NCI-H1694 (cell line): ENCODE measurements at regions not wholly inside any gene's neighbourhood (a gene's known extent, or its start where the extent isn't known, plus 50 kb on each side); places are given as distances from the start of the nearest gene placed in this dataset.
"Not testable (repeated sequence)": the region's sequence is repeated elsewhere in the genome, so short reads cannot be mapped to it uniquely, and the experiment has no call there.

Experiments
- DNase-seq: peaks from one replicate; lab custom pipeline; 2025; lab: John Stamatoyannopoulos, UW

DNA sequence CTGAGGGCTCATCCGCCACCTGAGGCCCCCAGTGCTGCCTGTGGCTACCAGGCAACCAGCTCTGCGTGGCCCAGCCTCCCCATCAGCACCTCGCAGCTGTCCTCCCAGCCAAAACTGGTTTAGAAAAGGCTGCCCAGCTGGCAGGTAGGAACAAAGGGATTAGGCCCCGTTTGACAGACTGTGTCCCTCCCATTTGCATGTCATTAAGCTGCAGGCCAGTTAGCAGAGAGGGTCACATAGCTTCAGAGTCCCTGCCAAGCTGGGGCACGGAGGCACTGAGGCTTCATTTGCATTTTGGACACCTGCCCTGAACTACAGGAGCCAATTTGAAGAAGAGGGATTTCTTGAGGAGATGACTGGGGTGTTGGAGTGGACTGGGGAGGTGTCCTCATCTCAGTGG is 177.9 kb downstream of the TLE3 start:
- DNase-seq = no peak

DNA sequence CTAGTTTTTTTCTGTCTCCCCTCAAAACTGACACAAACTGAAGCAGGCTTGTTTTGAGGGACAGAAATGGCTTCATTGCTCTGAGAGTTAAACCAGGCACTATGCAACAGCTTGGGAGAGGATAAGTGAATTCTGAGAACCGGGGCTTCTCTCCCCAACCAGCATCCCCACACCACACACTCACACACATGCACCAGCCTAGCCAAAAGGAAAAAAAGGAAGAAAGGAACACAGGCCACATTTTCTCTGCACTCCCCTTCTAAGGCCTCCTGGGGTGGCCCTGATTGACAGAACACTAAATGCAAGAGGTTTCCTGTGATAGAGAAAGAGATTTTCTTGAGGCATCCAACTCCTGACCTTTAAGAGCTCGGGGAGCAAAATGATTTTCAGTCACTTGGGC is 177.5 kb downstream of the TLE3 start:
- no peak for DNase-seq

DNA sequence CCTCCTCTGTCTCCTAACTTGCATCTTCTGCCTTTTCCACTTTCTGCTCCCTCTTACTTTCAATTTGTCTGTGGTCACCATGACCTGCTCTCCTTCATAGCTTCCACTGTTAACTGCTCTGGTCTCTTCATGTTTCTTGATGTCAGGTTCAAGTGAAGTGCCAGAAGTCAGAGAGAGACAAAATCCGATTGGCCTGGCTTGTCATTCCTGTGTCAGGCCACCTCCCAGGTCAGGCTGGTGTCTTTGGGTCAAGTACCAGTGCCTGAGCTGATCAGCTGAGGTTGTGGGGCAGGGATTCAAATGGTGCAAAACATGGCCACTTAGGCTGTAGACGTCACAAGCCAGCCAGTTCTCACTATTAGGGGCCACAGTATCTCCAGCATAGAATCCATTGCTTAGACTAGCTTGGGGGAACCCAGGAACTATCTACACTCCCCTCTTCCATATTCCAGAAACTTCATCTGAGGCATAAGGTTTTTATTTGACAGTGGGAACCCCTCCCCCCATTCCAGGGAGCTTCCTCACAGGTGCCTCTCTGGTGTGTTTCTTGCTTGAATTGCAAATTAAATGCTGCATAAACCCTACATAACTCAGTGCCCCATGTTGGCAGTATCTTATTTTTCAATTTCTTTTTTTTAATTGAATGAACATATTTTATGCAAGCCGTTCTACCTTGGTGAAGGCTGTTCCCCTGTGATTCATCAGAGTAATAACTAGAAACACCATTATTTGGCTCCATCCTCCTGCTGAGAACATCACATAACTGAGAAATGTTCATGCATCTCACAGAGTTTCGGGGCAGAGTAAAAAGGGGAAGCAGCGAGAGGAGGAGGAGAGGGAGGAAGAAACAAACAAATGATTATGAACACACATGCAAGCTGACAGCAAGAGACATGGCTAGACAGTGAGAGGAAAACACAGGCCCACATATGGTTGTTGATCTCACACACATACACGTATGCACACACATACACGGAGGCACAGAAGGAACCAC is 175.8 kb downstream of the TLE3 start:
- no peak for DNase-seq

DNA sequence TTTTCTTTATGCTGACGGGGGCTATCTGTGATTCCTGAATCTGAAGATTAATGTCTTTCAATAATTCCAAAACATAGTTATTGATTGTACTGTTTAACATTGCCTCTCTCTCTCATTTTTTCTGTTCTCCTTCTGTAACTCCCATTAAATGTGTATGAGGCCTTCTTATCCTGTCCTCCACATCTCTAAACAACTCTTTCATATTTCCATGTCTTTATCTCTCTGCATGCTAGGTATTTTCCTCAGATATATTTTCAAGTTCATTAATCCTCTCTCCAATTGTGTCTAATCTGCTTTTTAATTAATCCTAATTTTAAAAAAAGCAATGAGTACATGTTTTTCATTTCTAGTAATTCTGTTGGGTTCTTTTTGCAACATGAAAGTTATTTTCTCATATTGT is 173.2 kb downstream of the TLE3 start:
- DNase-seq = no peak

DNA sequence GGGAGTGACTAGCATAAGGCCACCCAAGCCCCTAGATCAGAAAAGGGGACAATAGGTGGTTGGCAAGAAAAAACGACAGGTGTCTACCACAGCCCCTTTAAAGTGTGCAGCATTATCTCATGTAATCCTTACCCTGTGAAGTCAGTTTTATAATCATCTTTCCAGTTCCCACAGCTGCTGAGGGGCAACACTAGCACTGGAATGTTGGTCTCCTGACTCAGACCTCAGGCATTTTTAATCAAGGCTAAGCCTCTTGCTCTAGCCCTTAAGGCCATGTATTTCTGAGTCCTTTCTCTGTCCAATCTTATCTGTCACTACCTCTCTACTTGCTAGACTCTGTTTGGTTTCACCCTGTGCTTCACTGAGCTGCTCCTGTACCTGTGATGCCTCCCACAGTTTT is 171.7 kb downstream of the TLE3 start:
- DNase-seq = no peak

DNA sequence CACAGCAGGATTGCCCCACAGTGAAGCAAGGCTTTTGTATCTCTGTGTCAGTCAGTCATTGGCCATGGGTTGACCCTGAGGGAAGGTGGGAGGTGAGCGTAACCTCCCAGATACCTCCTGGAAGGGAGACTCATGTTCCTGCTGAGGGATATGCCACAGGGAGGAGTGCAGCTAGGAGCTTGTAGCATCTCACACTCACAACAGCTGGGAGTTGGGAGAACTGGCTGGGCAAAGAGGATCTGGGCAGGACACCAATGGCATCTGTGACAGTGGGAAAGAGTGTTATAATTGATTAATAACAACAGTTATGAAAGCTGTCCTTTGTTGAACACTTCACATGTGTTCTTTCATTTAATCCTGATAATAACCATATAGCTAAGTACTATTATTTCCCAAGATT is 171.0 kb downstream of the TLE3 start:
- DNase-seq = no peak

DNA sequence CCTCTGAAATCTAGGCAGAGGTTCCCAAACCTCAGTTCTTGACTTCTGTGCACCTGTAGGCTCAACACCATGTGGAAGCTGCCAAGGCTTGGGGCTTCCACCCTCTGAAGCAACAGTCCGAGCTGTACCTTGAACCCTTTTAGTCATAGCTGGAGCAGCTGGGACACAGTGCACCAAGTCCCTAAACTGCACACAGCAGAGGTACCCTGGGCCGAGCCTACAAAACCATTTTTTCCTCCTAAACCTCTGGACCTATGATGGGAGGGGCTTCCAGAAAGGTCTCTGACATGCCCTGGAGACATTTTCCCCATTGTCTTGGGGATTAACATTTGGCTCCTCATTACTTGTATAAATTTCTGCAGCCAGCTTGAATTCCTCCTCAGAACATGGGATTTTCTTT is 168.8 kb downstream of the TLE3 start:
- not testable (repeated sequence) for DNase-seq

DNA sequence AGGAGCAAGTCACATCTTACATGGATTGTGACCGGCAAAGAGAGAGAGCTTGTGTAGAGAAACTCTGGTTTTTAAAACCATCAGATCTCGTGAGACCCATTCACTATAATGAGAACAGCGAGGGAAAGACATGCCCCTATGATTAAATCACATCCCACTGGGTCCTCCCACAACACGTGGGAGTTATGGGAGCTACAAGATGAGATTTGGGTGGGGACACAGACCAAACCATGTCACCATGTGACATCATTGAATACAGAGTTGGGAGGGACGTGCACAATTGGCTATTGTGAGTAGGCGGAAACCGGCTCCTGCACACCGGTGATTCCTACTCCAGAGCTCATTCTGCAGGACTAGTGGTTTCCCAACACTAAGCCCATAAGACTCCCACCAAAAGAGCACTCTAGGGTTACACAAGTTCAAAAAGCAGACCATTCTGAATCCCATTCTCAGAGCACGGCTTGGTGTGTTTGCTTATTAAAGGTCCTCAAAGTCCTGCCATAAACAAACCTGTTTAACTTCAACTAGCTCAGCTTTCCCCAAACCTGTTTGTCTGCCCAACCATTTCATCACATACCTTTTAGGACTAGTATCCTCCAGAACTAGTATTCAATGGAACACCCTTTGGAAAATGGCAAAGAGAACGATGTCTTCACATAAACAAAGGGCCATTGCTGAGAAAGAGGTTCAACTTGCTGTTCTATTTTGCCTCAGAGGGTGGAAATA is 167.6 kb downstream of the TLE3 start:
- no peak for DNase-seq

DNA sequence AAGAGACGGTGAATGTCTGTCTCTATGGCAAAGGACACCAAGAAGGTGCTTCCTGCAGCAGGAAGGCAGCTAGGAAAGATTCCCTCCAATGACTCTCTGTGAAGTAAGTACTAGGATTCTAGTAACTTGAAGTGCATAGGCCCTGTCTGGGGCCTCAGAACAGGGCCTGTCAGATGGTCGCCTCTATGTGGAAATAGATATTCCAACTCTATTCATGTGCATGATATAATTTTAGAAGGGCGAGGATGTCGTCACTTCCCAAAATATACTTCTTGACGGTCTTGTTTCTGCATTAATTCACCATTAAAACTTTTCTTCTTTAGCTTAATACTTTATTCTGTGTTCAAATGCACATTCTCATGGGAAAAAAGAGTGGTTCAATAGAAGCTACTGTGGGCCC is 167.0 kb downstream of the TLE3 start:
- DNase-seq = no peak

DNA sequence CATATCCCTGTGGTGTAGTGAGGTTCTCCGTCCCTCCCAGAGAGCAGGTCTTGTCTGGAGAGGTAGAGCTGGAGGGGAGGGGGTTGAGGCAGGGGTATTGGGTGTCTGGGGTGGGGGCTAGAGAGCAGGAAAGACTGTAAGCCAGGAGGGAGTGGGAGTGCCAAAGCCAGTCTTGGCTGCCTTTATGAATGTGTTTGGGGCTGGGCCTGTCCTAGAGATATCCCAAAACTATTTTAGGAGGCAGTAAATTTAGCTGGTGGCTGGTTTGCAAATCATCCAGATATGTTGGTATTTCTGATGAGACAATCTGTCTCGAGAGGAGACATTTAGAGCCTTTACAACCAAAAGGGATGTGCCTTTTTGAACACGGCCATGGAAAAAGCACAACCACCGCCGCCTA is 166.6 kb downstream of the TLE3 start:
- DNase-seq = no peak

DNA sequence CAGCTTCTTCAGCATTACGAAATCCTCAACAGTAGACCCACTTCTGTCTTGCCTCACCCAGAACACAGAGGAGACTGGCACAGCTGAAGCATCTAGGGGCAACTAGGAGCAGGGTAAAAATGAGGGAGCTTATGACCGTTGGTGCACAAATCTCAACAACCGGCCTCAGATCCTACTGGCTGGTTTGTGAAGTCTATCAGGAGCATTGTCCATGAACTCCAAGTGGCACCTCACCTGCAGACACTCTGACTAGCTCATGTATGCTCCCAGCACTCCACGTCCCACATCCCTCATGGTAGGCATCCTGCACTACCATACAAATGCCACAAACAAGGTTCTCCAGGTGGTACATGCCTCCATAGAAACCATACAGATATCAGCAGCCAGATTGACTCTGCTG is 163.1 kb downstream of the TLE3 start:
- no peak for DNase-seq

DNA sequence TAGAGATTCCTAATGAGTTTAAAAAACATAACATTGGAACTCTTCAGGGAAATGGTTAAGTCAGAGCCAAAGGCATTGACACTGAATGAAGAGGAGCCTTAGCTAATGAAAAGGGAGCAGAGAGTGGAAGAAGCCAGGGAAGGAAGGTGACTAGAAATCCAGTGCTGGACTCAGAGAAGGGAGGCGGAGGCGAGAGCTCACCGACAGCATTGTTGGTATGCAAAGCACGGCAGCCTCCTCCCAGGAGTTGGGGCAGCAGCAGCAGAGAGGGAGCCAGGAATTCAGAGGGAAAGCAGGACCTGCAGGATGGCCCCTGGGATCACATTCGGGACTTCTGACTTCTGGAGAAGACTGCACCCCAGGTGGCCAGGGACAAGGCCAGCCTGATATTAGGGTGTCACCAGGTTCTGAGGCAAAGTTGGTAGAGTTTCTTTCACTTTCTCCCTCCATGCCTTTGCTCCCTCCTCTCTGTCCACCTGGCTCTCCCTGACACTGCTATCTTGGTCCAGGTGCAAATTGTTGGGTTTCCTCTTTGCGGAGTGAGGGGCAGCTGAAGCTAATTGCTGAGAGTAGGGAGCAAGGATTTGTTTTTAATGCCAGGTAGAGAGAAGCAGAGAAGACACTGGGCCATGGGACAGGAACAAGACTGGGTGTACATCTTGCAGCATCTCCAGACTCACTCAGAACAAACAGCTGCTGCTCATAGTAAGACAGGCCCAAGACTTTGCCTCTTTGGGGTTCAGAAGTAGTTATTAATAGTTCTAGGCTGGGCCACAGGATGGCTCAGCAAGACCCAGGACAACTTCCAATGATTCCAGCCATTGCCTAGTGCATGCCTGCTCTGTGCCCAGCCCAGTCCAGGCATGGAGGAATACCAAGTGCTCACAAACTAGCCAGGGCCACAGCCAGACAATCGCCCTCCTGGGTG is 157.9 kb downstream of the TLE3 start:
- DNase-seq = no peak

DNA sequence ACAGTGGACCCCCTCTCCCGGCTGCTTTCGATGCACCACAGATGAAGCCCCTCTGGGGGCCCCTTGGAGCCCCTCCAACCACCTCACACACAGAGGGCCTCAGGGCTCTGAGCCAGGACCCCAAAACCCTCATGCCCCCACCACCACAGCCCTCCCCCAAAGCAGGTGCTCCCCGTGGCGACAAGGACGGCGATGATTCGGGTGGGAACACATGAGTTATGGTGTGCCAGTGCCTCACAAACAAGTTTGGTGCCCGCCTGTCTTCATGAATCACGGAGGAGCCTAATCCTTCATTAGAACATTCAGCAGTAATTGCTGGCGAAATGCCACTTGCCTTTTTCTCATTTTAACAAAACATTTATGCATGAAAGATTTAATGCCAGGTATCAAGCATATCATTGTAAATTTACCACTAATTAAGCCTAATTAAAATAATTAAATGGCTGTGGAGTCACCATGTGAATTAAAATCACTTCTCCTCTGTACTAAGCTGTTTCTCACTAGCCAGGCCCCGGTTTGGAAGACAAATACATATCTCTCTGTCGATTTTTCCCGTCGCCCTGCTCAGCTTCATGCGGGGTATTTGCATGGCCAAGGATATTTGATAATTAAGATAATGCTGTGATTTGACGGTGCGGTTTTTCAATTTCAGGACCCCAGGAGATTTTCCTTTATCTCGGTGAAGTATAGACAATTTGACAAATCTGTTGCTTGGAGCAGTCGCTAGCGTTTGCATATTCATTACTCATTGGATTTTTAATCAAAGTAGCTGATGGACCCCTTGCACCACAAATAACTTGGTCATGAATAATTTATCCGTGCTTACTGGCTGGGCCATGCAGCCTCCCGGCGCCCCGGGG is 157.0 kb downstream of the TLE3 start:
- DNase-seq = no peak

DNA sequence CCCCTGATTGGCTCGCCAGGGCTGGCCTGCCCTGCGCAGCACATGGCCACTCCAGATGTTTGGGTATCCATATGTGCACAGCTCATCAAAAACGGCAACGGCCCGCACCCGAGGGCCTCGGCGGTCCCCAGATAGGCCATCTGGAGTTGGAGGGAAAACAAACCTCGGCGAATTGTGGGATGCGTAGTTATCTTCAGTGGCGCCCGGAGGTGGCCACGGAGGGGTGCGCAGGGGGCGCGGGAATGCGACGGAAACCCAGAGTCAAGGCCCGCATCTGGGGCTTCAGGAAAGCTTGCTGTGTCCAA is 156.5 kb downstream of the TLE3 start:
- DNase-seq = no peak

DNA sequence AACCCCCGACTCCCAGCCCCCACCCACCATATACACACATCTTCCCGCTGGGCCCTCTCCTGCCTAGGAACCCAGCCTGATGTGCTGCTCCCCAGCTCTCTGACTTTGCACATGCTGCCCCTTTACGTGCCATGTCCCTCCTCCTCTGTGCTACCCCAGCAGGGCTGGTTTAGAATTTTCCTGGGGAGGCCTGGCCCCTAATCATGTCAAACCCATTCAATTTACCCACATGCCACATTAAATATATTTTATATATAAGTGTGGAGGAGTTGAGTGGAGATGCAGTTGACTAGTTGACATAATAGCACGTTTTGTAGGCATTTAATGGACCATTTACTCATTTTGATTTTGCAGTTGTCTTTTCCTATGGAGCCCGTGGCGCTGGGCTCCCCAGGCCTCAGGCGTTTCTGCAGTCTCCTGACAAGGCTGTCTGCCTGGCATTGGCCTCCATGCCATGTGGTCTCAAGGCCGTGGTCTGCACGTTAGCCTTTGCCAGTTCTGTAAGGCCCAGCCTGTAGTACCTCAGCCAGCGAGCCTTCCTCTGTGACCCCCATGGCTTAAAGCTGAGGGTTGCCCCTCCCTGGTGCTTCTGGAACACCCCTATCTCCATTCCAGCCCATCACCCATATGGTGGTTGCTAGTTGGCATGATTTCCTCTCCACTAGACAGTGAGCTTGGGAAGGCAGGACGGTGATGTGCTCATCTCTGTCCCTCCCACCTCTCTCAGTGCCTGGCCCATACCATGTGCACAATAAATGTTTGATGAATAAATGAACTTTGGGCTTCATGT is 155.8 kb downstream of the TLE3 start:
- no peak for DNase-seq

DNA sequence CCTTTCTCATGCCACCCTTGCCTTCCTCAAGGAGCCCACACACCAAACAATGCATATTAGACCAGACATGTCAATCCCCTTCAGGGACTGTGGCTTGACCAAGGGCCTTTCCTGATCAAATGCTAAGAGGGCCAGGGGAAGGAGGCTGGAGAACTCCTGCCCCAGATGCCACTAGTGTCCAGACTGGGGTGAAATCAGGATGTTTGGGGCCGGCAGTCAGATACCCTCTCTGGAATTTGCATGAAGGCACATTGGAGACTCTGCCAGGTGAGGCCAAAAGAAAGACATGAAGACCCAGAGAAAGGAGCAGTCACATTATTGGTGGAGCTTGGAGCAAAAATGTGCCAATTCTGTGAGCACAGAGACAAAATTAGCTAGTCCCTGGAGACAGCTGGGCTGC is 154.1 kb downstream of the TLE3 start:
- DNase-seq = no peak

DNA sequence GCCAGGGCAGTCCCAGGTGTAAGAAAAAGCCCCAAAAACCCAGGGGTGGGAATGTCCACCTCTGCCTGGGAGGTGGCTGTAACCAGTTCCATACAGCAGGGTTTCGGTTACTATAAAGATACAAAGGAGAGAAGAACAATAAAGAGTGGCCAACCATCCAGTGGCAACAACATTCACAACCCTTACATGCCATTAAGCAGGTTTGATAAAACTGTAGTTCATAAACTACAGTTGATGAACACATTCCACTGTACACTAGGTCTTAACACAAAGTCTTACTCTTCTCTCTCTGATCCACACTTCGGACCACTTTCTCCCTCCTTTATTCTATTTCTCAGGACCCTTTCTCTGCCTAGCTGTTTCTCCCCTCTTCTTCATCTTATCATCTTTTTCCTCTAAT is 152.0 kb downstream of the TLE3 start:
- no peak for DNase-seq

DNA sequence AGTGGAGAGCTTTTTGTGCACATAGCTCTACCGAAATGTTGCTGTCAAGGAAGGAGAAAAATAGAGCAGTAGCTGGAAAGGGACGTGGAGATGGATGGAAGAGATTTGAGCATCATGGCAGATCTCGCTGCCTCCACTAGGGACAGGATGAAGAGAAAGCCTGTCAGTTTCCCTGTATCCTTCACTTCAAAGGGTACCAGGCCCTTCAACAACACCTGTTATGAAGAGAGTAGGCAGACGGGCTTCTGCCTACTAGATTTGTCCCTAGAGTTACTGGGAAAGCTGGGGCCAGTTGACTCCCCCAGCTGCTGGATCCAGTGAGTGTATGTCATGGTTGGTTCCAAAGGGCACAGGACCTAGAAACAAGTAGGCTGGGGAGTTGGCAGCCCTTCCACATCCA is 150.8 kb downstream of the TLE3 start:
- no peak for DNase-seq

DNA sequence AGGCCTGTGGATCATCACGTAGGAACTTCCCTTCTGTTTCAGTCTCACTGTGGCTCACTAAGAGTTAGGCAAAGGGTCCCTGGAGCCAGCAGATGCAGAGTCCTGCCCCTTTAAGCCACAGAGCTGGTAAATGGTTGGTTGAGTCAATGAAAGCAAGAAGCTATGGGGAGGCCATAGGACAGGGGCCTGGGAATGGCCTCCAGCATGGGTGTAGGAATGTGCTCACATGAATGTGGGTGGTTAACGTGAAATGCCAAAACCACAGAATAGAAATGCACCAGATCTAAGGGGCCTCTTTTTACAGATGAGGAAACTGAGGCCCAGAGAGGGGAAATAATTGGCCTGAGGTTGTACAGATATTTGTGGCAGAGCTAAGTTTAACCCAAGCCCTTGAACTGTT is 150.3 kb downstream of the TLE3 start:
- DNase-seq = no peak

DNA sequence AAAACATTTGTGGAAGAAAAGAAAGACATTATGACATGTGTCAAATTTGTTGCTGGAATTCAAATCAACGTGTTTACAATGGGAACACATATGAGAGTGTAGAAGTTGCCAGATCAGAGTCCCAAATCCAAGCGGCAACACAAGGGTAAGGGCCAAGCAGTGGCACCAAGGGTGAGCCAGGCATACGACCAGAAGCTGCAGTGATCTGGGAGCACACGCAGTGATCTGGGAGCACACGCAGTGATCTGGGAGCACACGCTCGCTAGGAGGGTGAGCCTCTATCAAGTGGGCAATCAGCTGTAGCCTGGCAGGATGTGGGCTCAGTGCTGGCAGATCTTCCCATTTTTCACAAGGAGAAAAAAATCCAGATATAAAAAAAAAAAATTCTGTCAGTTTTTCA is 148.2 kb downstream of the TLE3 start:
- DNase-seq = no peak
